SK-N-SH (cell line): ENCODE measurements at regions not wholly inside any gene's neighbourhood (a gene's known extent, or its start where the extent isn't known, plus 50 kb on each side); places are given as distances from the start of the nearest gene placed in this dataset.

Experiments
- CTCF ChIA-PET: fragments of 300-600, 350-600 bp; formaldehyde crosslinking; extraction: SDS; loops from one replicate; lab custom pipeline; 2021; lab: Yijun Ruan, JAX
- POLR2A ChIA-PET: fragments of 350-600 bp; sonication (Branson Sonifier 250); formaldehyde crosslinking; extraction: SDS; loops from one replicate; lab custom pipeline; 2020; ENCODE audit warnings: antibody characterized with exemption, inconsistent platforms; lab: Yijun Ruan, JAX
- DNase-seq: peaks from one replicate; pipeline ENCODE4 v3.0.0; 2012
- H2AFZ ChIP-seq: fragments of 200-600 bp; sonication (generic); 2 replicates; pipeline ENCODE4 v1.8.1; 2016; ENCODE audit warnings: antibody characterized with exemption, mild to moderate bottlenecking, low read depth
- H3F3A ChIP-seq: fragments of 200-600 bp; sonication (generic); replicated peaks from 2 replicates; pipeline ENCODE3; 2016; ENCODE audit warnings: antibody characterized with exemption, mild to moderate bottlenecking; ENCODE audit not compliant: insufficient read depth
- H3K27ac ChIP-seq, 2 experiments: fragments of 200-500 bp in 1 of 2; fragments of 200-600 bp in 1 of 2; sonication (Bioruptor generic) in 1 of 2; sonication (generic), shearing (Covaris generic) in 1 of 2; 2 replicates each; pipeline versions ENCODE4 v1.5.1 to v1.6.1; 2014 to 2016; ENCODE audit warnings: low read depth in 2 of 2, inconsistent platforms in 1 of 2, low read length in 1 of 2, mild to moderate bottlenecking in 1 of 2, mixed read lengths in 1 of 2
- H3K27me3 ChIP-seq: fragments of 200-600 bp; sonication (generic), shearing (Covaris generic); 2 replicates; pipeline ENCODE4 v1.6.1; 2016; ENCODE audit warnings: mixed run types; ENCODE audit not compliant: insufficient read depth
- H3K36me3 ChIP-seq, 2 experiments: fragments of 200-500 bp in 1 of 2; fragments of 200-600 bp in 1 of 2; sonication (Bioruptor generic) in 1 of 2; sonication (generic) in 1 of 2; replicated peaks in 1 of 2; 2 replicates each; pipeline versions ENCODE3 to v1.5.1; 2014 to 2016; ENCODE audit warnings: low read length in 1 of 2, mild to moderate bottlenecking in 1 of 2; ENCODE audit not compliant: insufficient read depth in 2 of 2, control insufficient read depth in 1 of 2
- H3K4me1 ChIP-seq, 2 experiments: fragments of 200-500 bp in 1 of 2; fragments of 200-600 bp in 1 of 2; sonication (Bioruptor generic) in 1 of 2; sonication (generic), shearing (Covaris generic) in 1 of 2; 2 replicates each; pipeline versions ENCODE4 v1.5.1 to v1.6.1; 2014 to 2016; ENCODE audit warnings: low read depth in 1 of 2, low read length in 1 of 2, mixed run types in 1 of 2; ENCODE audit not compliant: insufficient read depth in 2 of 2, control insufficient read depth in 1 of 2
- H3K4me2 ChIP-seq: fragments of 200-600 bp; sonication (generic), shearing (Covaris generic); 2 replicates; pipeline ENCODE4 v1.6.1; 2017; ENCODE audit warnings: mixed run types
- H3K4me3 ChIP-seq, 2 experiments: fragments of 200-500 bp in 1 of 2; fragments of 200-600 bp in 1 of 2; sonication (Bioruptor generic) in 1 of 2; sonication (generic), shearing (Covaris generic) in 1 of 2; 2 replicates each; pipeline versions ENCODE4 v1.5.1 to v1.8.1; 2014 to 2016; ENCODE audit warnings: low read depth in 2 of 2, inconsistent platforms in 1 of 2, low read length in 1 of 2, mild to moderate bottlenecking in 1 of 2, mixed read lengths in 1 of 2, moderate library complexity in 1 of 2
- H3K79me2 ChIP-seq: fragments of 200-600 bp; sonication (generic); 2 replicates; pipeline ENCODE4 v1.8.1; 2017; ENCODE audit warnings: mild to moderate bottlenecking; ENCODE audit not compliant: insufficient read depth
- H3K9ac ChIP-seq: fragments of 200-600 bp; sonication (generic); 2 replicates; pipeline ENCODE4 v1.6.1; 2017; ENCODE audit warnings: mixed run types
- H3K9me2 ChIP-seq: fragments of 200-600 bp; sonication (generic); 2 replicates; pipeline ENCODE4 v1.6.1; 2017; ENCODE audit warnings: mixed run types
- H3K9me3 ChIP-seq: fragments of 200-600 bp; sonication (generic); 2 replicates; pipeline ENCODE4 v1.6.1; 2017; ENCODE audit warnings: mixed run types, mild to moderate bottlenecking, moderate library complexity
- H4K20me1 ChIP-seq: fragments of 200-600 bp; sonication (generic); 2 replicates; pipeline ENCODE4 v1.6.1; 2017; ENCODE audit warnings: mild to moderate bottlenecking, mixed run types; ENCODE audit not compliant: insufficient read depth
- EZH2phosphoT487 ChIP-seq: fragments of 200-600 bp; sonication (generic); IDR thresholded peaks from 2 replicates; pipeline ENCODE4 v1.6.1; 2017; ENCODE audit warnings: low read depth, mixed run types, mild to moderate bottlenecking, antibody characterized with exemption, moderate library complexity, borderline replicate concordance
- FOSL2 ChIP-seq: IDR thresholded peaks from 2 replicates; pipeline ENCODE4 v1.4.0; 2012; ENCODE audit warnings: low read depth, mild to moderate bottlenecking, moderate library complexity, borderline replicate concordance
- FOXJ3 ChIP-seq: sonication (generic); formaldehyde crosslinking; IDR thresholded peaks from 2 replicates; pipeline ENCODE4 v1.5.1; 2020; ENCODE audit warnings: mild to moderate bottlenecking, missing genetic modification reagents
- GABPA ChIP-seq: IDR thresholded peaks from 2 replicates; pipeline ENCODE4 v1.4.0; 2012; ENCODE audit warnings: low read depth, mild to moderate bottlenecking
- GATA2 ChIP-seq: sonication (generic); formaldehyde crosslinking; IDR thresholded peaks from 2 replicates; pipeline ENCODE4 v1.5.0; 2020; ENCODE audit warnings: mild to moderate bottlenecking, missing genetic modification reagents
- JUND ChIP-seq: IDR thresholded peaks from 2 replicates; pipeline ENCODE4 v1.4.0; 2012
- MEF2A ChIP-seq: IDR thresholded peaks from 2 replicates; pipeline ENCODE4 v1.4.0; 2012; ENCODE audit warnings: low read depth, borderline replicate concordance
- NFIC ChIP-seq: IDR thresholded peaks from 2 replicates; pipeline ENCODE4 v1.4.0; 2012; ENCODE audit warnings: borderline replicate concordance
- RAD21 ChIP-seq: IDR thresholded peaks from 2 replicates; pipeline ENCODE4 v1.6.1; 2012; ENCODE audit warnings: mild to moderate bottlenecking, low read length
- RFX5 ChIP-seq: IDR thresholded peaks from 2 replicates; pipeline ENCODE4 v1.6.1; 2012; ENCODE audit warnings: mild to moderate bottlenecking, improper control_type of control experiment, low read length
- SMC3 ChIP-seq: IDR thresholded peaks from 2 replicates; pipeline ENCODE4 v1.6.1; 2012; ENCODE audit warnings: low read depth, low read length, improper control_type of control experiment
- TCF12 ChIP-seq: IDR thresholded peaks from 2 replicates; pipeline ENCODE4 v1.4.0; 2012
- YY1 ChIP-seq: IDR thresholded peaks from 2 replicates; pipeline ENCODE4 v1.4.0; 2012; ENCODE audit warnings: low read depth, mild to moderate bottlenecking
- WGBS: methylation state at CpG from one replicate; pipeline ENCODE4 v1.1.6; 2017; ENCODE audit warnings: low lambda C conversion rate; 5-methylcytosine and 5-hydroxymethylcytosine counted together
- TF ChIP-seq, protein P1 (sequence below): IDR thresholded peaks from 2 replicates; pipeline ENCODE4; 2012
- TF ChIP-seq, protein P2 (sequence below): fragments of 150-350 bp; IDR thresholded peaks from 2 replicates; pipeline ENCODE4 v1.6.1; 2017; ENCODE audit warnings: antibody characterized with exemption, low read length, low read depth, borderline replicate concordance
- TF ChIP-seq, protein P3 (sequence below): IDR thresholded peaks from 2 replicates; pipeline ENCODE4 v1.4.0; 2012; ENCODE audit warnings: low read depth, borderline replicate concordance
- TF ChIP-seq, protein P4 (sequence below): fragments of 150-350 bp; IDR thresholded peaks from 2 replicates; pipeline ENCODE4 v1.6.1; 2016; ENCODE audit warnings: mild to moderate bottlenecking, low read depth, low read length
- TF ChIP-seq, protein P5 (sequence below): IDR thresholded peaks from 2 replicates; pipeline ENCODE4 v1.4.0; 2012; ENCODE audit warnings: low read depth
- TF ChIP-seq, protein P6 (sequence below): IDR thresholded peaks from 2 replicates; pipeline ENCODE4 v1.6.1; 2012; ENCODE audit warnings: mild to moderate bottlenecking, low read depth, low read length, moderate library complexity

DNA sequence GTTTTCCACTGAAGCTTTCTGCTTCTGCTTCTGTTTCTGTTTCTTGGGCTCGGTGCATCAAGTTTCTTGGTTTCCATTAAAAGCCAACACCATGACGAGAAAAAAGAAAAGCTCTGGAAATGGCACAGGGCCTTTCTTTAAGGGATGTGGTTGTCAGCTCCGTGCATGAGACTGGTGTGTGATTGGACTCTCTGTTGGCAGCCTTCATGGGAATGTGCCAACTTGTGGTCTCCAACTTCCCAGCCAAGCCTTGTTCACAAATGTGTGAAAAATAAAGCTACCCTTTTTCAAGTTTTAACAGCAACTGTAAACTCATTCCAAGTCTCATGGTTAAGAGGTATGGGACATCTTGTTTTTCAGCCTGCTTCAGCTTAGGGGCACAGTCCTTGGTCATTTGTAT, 68.7 kb upstream of the CST7 start:
- H3K9me3 ChIP-seq: no peaks in the 10 kb centered on the region
- H3K27me3 ChIP-seq: no peaks in the 10 kb centered on the region; the same call in 1 of the 2 replicates
- POLR2A ChIA-PET: no interaction called here
- H3K9me2 ChIP-seq: no peaks in the 10 kb centered on the region
- no peak overlapping the region for H3K9ac ChIP-seq
- no peaks in the 10 kb centered on the region for H3K79me2 ChIP-seq
- H3K4me2 ChIP-seq: no peak overlapping the region
- no peak overlapping the region for H2AFZ ChIP-seq
- TF ChIP-seq GATA2 (CRISPR knock-in tag) (no peak), FOXJ3 (no peak), JUND (no peak), EZH2phosphoT487 (no peak), GABPA (no peak), FOSL2 (no peak), RAD21 (no peak), MEF2A (no peak)
- H3K4me1 ChIP-seq: no peaks in the 10 kb centered on the region
- H3K27ac ChIP-seq: no peak overlapping the region
- DNase-seq: no peak
- CTCF ChIA-PET: interaction anchor here (1.6 kb wide), 1 partner anchor 38 kb away, joined by 5 read pairs; no protein-coding TSS in a partner anchor
- H3K36me3 ChIP-seq: no peaks in the 10 kb centered on the region
- H3K4me3 ChIP-seq: no peak overlapping the region
- WGBS: 9% methylated on average over 3 of the region's 3 CpGs
- H4K20me1 ChIP-seq: no peaks in the 10 kb centered on the region
- H3F3A ChIP-seq: no peaks in the 10 kb centered on the region

DNA sequence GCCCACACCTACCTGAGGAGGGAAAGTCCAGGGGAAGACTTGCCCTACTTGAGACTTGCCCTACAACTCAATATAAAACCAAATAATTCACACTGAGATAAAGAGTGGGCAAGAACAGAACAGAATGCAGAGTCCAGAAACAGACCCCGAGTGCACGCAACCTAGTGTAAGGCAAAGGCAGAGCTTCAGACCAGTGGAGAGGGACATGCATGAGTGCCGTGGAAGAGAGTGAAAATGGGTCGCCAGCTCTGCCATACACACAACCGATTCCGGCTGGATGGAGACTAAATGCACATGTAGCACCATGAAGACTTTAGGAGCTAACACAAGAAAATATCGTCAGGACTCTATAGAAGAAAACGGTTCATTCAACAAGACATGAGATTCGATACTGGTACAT, 58.8 kb upstream of the CST7 start:
- no peak overlapping the region for H3K4me2 ChIP-seq
- H3K9me3 ChIP-seq: no peaks in the 10 kb centered on the region
- H3K79me2 ChIP-seq: no peaks in the 10 kb centered on the region
- no peaks in the 10 kb centered on the region for H3K36me3 ChIP-seq
- no peaks in the 10 kb centered on the region; the same call in 1 of the 2 replicates for H3K27me3 ChIP-seq
- no peak overlapping the region for H3K4me3 ChIP-seq
- DNase-seq: no peak
- WGBS: 33% methylated on average over 9 of the region's 9 CpGs
- no peak overlapping the region for H3K9ac ChIP-seq
- H3K27ac ChIP-seq: no peak overlapping the region
- H3F3A ChIP-seq: no peaks in the 10 kb centered on the region
- POLR2A ChIA-PET: no interaction called here
- H2AFZ ChIP-seq: no peak overlapping the region
- CTCF ChIA-PET: interaction anchor here (0.9 to 1.0 kb wide), 2 partner anchors 28 to 76 kb away, joined by 3 to 4 read pairs; no protein-coding TSS in a partner anchor
- no peaks in the 10 kb centered on the region for H3K4me1 ChIP-seq
- no peaks in the 10 kb centered on the region for H4K20me1 ChIP-seq
- 0 out of 2 replicates have a peak, but pooled peaks cover 2% of the 10 kb centered on the region for H3K9me2 ChIP-seq
- TF ChIP-seq MEF2A: no peak
- TF ChIP-seq SMC3: no peak
- TF ChIP-seq, protein P1, sequence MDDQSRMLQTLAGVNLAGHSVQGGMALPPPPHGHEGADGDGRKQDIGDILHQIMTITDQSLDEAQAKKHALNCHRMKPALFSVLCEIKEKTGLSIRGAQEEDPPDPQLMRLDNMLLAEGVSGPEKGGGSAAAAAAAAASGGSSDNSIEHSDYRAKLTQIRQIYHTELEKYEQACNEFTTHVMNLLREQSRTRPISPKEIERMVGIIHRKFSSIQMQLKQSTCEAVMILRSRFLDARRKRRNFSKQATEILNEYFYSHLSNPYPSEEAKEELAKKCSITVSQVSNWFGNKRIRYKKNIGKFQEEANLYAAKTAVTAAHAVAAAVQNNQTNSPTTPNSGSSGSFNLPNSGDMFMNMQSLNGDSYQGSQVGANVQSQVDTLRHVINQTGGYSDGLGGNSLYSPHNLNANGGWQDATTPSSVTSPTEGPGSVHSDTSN: no peak
- TF ChIP-seq RFX5: no peak
- no peak for TF ChIP-seq GABPA
- TF ChIP-seq, protein P2, sequence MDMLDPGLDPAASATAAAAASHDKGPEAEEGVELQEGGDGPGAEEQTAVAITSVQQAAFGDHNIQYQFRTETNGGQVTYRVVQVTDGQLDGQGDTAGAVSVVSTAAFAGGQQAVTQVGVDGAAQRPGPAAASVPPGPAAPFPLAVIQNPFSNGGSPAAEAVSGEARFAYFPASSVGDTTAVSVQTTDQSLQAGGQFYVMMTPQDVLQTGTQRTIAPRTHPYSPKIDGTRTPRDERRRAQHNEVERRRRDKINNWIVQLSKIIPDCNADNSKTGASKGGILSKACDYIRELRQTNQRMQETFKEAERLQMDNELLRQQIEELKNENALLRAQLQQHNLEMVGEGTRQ: no peak
- TF ChIP-seq, protein P3, sequence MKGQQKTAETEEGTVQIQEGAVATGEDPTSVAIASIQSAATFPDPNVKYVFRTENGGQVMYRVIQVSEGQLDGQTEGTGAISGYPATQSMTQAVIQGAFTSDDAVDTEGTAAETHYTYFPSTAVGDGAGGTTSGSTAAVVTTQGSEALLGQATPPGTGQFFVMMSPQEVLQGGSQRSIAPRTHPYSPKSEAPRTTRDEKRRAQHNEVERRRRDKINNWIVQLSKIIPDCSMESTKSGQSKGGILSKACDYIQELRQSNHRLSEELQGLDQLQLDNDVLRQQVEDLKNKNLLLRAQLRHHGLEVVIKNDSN: no peak
- TF ChIP-seq, protein P4, sequence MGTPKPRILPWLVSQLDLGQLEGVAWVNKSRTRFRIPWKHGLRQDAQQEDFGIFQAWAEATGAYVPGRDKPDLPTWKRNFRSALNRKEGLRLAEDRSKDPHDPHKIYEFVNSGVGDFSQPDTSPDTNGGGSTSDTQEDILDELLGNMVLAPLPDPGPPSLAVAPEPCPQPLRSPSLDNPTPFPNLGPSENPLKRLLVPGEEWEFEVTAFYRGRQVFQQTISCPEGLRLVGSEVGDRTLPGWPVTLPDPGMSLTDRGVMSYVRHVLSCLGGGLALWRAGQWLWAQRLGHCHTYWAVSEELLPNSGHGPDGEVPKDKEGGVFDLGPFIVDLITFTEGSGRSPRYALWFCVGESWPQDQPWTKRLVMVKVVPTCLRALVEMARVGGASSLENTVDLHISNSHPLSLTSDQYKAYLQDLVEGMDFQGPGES: no peak
- TF ChIP-seq, protein P5, sequence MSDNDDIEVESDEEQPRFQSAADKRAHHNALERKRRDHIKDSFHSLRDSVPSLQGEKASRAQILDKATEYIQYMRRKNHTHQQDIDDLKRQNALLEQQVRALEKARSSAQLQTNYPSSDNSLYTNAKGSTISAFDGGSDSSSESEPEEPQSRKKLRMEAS: no peak
- no peak for TF ChIP-seq FOXJ3
- no peak for TF ChIP-seq FOSL2
- no peak for TF ChIP-seq YY1
- TF ChIP-seq EZH2phosphoT487: no peak
- TF ChIP-seq TCF12: no peak
- TF ChIP-seq JUND: no peak
- TF ChIP-seq, protein P6, sequence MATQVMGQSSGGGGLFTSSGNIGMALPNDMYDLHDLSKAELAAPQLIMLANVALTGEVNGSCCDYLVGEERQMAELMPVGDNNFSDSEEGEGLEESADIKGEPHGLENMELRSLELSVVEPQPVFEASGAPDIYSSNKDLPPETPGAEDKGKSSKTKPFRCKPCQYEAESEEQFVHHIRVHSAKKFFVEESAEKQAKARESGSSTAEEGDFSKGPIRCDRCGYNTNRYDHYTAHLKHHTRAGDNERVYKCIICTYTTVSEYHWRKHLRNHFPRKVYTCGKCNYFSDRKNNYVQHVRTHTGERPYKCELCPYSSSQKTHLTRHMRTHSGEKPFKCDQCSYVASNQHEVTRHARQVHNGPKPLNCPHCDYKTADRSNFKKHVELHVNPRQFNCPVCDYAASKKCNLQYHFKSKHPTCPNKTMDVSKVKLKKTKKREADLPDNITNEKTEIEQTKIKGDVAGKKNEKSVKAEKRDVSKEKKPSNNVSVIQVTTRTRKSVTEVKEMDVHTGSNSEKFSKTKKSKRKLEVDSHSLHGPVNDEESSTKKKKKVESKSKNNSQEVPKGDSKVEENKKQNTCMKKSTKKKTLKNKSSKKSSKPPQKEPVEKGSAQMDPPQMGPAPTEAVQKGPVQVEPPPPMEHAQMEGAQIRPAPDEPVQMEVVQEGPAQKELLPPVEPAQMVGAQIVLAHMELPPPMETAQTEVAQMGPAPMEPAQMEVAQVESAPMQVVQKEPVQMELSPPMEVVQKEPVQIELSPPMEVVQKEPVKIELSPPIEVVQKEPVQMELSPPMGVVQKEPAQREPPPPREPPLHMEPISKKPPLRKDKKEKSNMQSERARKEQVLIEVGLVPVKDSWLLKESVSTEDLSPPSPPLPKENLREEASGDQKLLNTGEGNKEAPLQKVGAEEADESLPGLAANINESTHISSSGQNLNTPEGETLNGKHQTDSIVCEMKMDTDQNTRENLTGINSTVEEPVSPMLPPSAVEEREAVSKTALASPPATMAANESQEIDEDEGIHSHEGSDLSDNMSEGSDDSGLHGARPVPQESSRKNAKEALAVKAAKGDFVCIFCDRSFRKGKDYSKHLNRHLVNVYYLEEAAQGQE: no peak
- no peak for TF ChIP-seq NFIC
- no peak for TF ChIP-seq RAD21
